Nephron (organoid): ENCODE measurements at regions not wholly inside any gene's neighbourhood (a gene's known extent, or its start where the extent isn't known, plus 50 kb on each side); places are given as distances from the start of the nearest gene placed in this dataset.
"Not testable (repeated sequence)": the region's sequence is repeated elsewhere in the genome, so short reads cannot be mapped to it uniquely, and the experiment has no call there.

Experiments used
- H3K27ac Mint-ChIP-seq, 3 experiments: 2 replicates each; pipeline ENCODE4 v1.8.0; 2020; ENCODE audit warnings: mixed read lengths in 3 of 3, mild to moderate bottlenecking in 2 of 3, moderate library complexity in 1 of 3
- H3K27me3 Mint-ChIP-seq: 2 replicates; pipeline ENCODE4 v1.8.0; 2021; ENCODE audit warnings: low read depth, mild to moderate bottlenecking, moderate library complexity, mixed read lengths
- H3K36me3 Mint-ChIP-seq: 2 replicates; pipeline ENCODE4 v1.8.0; 2020; ENCODE audit warnings: low read depth, mixed read lengths
- H3K4me1 Mint-ChIP-seq: 2 replicates; pipeline ENCODE4 v1.8.0; 2020; ENCODE audit warnings: mixed read lengths
- H3K4me3 Mint-ChIP-seq, 3 experiments: 2 replicates each; pipeline ENCODE4 v1.8.0; 2020; ENCODE audit warnings: mild to moderate bottlenecking in 3 of 3, mixed read lengths in 3 of 3, moderate library complexity in 2 of 3
- H3K9me3 Mint-ChIP-seq: 2 replicates; pipeline ENCODE4 v1.8.0; 2020; ENCODE audit warnings: mixed read lengths
- CTCF ChIP-seq, 3 experiments: fragments of 200-600 bp; sonication (generic); IDR thresholded peaks; one replicate each; pipeline ENCODE4 v1.5.0; 2021; ENCODE audit warnings: antibody characterized with exemption in 3 of 3; ENCODE audit not compliant: unreplicated experiment in 3 of 3

- Mint-ChIP-seq H3K9me3 (peaks cover 14% of the 10 kb centered on the region), H3K27me3 (no peaks in the 10 kb centered on the region), H3K27ac (no peak overlapping the region), H3K4me3 (no peak overlapping the region), H3K36me3 (peaks cover 4% of the 10 kb centered on the region), H3K4me1 (no peaks in the 10 kb centered on the region)
- TF ChIP-seq CTCF (IDR thresholded peaks at IDR 0.05; ENCODE audit: unreplicated experiment in 3 of 3) = no peak
Measured at GRCh38 chr14:55855751-55856150, 262.5 kb upstream of the PELI2 start.

- no peak overlapping the region for H3K27ac Mint-ChIP-seq
- H3K4me3 Mint-ChIP-seq = no peak overlapping the region
- H3K27me3 Mint-ChIP-seq = no peaks in the 10 kb centered on the region
- H3K9me3 Mint-ChIP-seq = peaks cover 31% of the 10 kb centered on the region
- TF ChIP-seq CTCF (IDR thresholded peaks at IDR 0.05; ENCODE audit: unreplicated experiment in 3 of 3) = no peak
- peaks cover 16% of the 10 kb centered on the region for H3K36me3 Mint-ChIP-seq
- no peaks in the 10 kb centered on the region for H3K4me1 Mint-ChIP-seq
Measured at GRCh38 chr14:55858604-55859003, 259.6 kb upstream of the PELI2 start.

GRCh38 chr14:55861561-55861960, 256.6 kb upstream of the PELI2 start:
- not testable (repeated sequence) for H3K27ac Mint-ChIP-seq, H3K4me3 Mint-ChIP-seq, H3K27me3 Mint-ChIP-seq

GRCh38 chr14:55864890-55865655, 253.1 kb upstream of the PELI2 start:
- H3K36me3 Mint-ChIP-seq = peaks cover 20% of the 10 kb centered on the region
- H3K9me3 Mint-ChIP-seq = peaks cover 37% of the 10 kb centered on the region
- no peak for TF ChIP-seq CTCF (IDR thresholded peaks at IDR 0.05; ENCODE audit: unreplicated experiment in 3 of 3)
- no peak overlapping the region for H3K27ac Mint-ChIP-seq
- no peaks in the 10 kb centered on the region for H3K4me1 Mint-ChIP-seq
- H3K4me3 Mint-ChIP-seq = no peak overlapping the region
- no peaks in the 10 kb centered on the region for H3K27me3 Mint-ChIP-seq

More at GRCh38 chr14:55861561-55861960, 256.6 kb upstream of the PELI2 start:
- H3K4me1 Mint-ChIP-seq = not testable (repeated sequence)
- H3K36me3 Mint-ChIP-seq = peaks cover 20% of the 10 kb centered on the region
- H3K9me3 Mint-ChIP-seq = peaks cover 47% of the 10 kb centered on the region

GRCh38 chr14:55867311-55867710, 250.9 kb upstream of the PELI2 start:
- Mint-ChIP-seq H3K9me3 (peaks cover 24% of the 10 kb centered on the region), H3K4me3 (no peak overlapping the region), H3K27me3 (no peaks in the 10 kb centered on the region), H3K27ac (no peak overlapping the region), H3K36me3 (peaks cover 9% of the 10 kb centered on the region), H3K4me1 (no peaks in the 10 kb centered on the region)
- TF ChIP-seq CTCF (IDR thresholded peaks at IDR 0.05; ENCODE audit: unreplicated experiment in 3 of 3) = no peak

GRCh38 chr14:55867719-55868118, 250.5 kb upstream of the PELI2 start:
- no peak overlapping the region for H3K4me3 Mint-ChIP-seq
- TF ChIP-seq CTCF (IDR thresholded peaks at IDR 0.05; ENCODE audit: unreplicated experiment in 3 of 3) = no peak
- no peaks in the 10 kb centered on the region for H3K27me3 Mint-ChIP-seq
- no peak overlapping the region for H3K27ac Mint-ChIP-seq
- H3K36me3 Mint-ChIP-seq = peaks cover 8% of the 10 kb centered on the region
- peaks cover 21% of the 10 kb centered on the region for H3K9me3 Mint-ChIP-seq
- H3K4me1 Mint-ChIP-seq = no peaks in the 10 kb centered on the region
